Middle frontal gyrus (tissue), 1 donor: ENCODE measurements at regions not wholly inside any gene's neighbourhood (a gene's known extent, or its start where the extent isn't known, plus 50 kb on each side); places are given as distances from the start of the nearest gene placed in this dataset.

Source experiments
- DNase-seq: peaks from one replicate; pipeline ENCODE4 v3.0.0-alpha.2; 2015; ENCODE audit warnings: low spot score; ENCODE audit errors: extremely low spot score

DNA sequence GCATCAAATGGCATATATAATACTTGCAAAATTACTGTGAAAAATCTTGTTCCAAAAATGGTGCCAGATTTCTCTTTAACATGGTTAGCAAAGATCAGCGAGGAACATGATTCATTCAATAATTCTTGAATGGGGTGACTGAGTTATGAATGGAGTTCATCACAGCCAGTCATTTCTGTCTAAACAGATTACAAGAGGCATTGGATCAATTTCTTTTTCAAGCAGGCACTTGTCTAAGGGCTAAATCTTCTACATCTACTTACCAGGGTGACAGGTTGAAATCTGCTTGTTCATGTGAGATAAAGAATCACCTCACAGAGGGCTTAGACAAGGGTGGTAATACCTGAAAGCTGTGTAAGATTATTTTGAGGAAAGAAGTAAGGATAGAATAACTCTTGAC is 247.7 kb downstream of the ATP23 start:
- no peak for DNase-seq

DNA sequence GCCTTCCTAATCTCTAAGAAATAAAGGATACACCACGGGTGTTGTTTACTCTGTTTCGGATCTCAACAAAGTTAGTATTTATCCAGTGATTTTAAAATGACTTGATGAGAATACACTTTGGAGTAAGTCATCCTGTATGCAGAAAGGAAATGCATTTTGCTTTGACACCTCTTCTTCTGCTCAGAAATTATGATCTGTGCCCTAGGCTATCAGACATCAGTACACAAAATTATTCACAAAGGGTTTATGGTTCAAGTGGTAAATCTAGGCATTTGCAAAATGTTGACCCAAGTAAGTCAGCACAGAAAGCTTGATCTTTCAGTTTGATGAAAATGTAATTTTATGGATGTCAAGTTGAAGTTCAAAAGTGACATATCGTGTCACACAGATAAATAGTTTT is 248.5 kb downstream of the ATP23 start:
- DNase-seq, result no peak

DNA sequence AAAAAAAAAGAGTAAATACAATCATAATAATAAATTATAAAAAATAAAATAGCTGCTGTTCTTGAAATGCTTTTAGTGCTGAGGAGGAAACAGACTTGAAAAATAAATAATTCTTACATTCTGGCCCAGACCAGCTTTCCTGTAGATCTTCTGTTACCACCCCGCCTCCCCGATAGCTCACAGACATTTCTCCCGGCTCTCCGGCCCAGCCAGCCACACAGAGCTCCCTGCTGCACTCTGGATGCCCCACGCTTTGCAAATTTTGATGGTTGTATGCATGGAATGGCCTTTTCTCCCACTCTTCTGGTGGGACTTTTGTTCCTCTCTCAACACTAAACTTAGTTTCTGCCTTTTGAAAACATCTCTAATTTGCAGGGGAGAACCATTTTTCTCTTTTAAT is 249.3 kb downstream of the ATP23 start:
- no peak for DNase-seq

DNA sequence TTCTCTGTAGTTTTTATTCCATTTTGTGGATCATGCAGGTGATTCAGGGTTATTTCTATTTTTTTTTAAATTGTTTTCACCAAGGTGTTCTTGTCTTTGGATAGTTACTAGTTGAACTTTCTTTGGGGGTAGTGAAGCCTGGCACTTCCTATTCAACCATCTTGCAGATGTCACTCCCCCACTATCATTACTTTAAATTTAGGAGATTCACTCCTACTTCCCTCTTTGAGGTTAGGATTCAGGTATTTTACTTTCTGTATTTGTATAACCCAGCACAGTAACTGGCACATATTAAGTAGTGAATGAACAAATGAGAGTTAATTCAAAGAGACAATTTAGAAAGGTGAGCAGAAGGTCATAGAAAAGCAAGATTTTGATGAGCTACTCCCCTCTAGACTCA is 255.6 kb downstream of the ATP23 start:
- no peak for DNase-seq

DNA sequence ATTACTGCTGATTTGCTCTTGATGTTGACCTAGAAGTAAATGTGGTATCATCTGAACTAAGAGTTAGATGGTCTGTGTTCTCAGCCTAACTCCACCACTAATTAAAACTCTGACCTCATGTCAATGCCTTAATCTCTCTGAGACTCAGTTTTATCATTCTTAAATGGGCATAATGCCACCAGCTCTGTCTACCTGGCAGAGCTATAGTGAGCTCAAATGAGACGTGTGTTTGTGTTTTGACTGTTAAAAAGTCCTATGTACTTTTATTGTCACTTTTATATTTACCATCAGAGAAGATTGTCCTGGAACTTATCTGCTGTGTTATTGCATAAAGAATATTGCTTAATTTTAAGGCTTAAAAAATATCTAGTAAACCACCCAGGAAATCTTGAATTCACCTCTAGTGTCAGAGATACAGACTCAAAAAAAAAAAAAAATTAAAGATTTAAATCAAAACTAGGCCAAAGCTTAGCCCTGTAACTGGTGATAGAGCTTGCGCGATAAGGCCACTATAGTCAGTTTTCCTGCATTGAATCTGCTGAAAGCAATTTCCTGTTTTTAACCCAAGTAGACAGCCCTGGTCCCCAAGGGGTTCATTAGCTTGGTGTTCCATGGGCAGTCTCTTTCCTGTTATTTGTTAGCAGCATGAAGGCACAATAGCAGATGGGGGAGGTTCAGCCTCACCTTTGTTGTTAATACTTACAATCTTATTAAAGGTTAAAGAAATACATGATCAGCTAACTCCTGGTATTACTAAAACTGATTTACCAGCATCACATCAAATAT is 261.8 kb downstream of the ATP23 start:
- no peak for DNase-seq

DNA sequence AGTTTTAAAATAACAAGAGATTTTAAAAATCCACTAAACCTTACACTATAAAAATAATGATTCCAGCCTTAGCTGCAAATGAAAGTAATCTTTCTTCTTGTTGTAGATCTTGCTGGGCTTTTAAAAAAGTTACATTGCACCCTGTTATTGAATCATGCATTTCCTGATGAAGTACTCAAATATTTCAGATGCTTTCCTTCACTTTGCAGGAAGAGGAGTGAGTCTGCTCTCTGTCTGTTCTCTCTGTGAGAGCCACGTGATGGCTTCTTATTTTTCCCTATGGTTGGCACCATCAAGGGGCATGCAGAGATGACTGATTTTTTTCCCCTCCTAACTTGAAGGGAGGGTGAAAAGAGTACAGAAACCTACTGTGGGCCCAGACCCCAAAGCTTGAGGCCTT is 262.7 kb downstream of the ATP23 start:
- DNase-seq, result no peak

DNA sequence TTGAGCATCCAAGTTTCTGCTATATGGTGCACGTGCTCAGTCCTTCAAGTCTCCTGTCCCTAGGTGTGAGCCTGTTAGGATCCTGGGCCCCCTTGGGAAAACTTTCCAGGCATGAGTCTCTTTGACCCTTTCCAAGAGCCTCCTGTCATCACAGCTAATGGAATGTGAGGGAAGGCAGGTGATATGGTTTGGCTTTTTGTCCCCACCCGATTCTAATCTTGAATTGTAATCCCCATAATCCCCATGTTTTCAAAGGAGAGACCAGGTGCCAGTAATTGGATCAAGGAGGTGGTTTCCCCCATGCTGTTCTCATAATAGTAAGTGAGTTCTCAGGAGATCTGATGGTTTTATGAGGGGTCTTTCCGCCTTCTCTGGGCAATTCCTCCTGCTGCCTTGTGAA is 265.5 kb downstream of the ATP23 start:
- no peak for DNase-seq

DNA sequence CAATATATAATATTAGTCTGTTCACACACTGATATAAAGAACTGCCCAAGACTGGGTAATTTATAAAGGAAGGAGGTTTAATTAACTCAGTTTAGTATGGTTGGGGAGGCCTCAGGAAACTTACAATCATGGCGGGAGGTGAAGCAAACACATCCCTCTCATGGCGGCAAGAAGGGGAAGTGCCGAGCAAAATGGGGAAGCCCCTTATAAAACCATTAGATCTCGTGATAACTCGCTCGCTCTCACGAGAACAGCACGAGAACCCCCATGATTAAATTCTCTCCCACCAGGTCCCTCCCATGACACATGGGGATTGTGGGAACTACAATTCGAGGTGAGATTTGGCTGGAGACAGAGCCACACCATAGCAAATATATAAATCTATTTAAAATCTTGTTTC is 269.8 kb downstream of the ATP23 start:
- no peak for DNase-seq

DNA sequence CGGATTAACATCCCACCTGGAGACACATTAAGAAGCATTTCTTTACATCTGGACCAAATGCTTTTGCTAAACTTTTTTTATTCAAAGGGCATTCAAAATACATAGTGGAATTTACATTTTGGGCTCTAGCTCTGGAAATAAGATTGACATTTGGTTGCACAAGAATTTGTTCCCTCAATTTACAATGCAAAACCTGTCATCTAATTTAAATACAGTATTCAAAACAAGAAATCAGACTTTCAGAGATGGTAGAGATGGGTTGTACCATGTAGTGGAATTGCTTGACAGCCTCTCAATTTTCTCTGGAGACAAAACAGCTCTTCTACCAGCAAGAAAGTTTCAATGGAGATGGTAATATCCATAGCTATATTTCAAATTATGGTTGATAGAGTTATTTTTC is 275.8 kb downstream of the ATP23 start:
- no peak for DNase-seq

DNA sequence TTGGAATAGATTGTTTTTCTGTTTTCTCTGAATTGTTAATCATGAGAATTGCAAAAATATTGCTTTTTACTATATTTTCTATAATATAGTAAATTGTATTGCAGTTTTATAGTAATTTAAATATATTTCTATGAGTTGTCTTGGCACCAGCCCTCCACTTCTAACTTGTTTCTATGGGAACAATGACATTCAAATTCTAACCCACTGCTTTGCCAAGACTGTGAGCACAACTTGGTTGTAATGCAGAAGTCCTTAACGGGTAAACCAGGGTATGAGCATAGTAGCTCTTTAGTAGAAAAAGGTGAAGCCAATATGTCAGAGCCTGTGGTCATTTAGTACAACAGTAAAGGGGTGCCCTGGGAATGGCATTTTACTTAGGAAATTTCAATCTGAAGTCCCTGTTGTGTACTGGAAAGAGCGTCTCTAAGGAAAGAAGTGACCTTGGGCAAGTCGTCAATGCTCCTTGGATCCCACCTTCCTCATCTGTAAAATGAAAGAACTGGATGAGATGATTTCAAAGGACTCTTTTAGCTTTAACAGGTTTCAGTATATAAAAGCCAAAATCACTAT is 283.3 kb downstream of the ATP23 start:
- DNase-seq, result no peak

DNA sequence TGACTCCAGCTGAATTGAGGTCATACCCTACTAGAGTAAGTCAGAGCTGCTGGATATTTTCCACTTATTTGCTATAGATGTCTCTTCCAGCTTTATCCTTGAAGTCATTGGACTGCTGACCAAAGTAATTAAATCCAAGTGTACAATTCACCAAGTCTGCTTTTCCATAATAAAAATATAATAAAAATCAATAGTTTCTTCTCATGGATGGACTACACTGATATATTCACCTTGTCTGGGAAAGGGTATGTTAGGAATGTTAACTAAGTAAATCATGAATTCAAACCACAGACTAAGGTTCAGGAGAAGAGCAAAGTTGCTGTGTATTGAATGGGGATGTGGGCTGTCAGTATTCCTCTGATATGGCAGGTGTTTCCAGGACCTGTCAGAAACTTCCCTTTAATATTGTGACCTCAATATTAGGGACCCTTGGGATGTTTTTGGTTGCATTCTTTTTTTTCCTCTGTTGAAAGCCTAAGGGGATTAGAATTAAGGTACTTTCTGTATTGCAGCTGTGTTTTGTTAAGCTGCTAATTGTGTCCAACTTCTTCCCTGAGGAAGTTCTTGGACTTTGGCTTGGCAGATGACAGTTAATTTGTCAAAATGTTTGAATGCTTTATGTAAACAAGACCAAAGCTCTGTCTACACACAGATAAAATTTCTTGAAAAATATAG is 284.0 kb downstream of the ATP23 start:
- DNase-seq, result no peak

DNA sequence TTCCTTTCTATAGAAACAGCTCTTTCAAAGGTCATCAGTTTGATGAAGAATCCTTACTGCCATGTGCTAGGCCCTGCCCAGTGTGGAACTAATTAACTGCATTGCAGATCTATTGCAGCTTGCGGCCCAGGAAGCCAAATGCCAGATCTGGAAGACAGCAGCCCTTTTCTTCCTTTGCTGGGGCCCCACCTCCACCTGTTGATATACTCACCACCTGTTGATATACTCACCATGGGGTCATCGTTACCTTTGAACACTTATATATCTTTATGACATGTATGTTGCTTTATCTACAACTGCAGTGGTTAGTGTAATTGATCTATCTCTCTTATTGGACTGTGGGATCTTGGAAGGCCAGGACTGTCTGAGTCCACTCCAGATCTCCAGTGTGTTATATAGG is 292.5 kb downstream of the ATP23 start:
- DNase-seq, result no peak

DNA sequence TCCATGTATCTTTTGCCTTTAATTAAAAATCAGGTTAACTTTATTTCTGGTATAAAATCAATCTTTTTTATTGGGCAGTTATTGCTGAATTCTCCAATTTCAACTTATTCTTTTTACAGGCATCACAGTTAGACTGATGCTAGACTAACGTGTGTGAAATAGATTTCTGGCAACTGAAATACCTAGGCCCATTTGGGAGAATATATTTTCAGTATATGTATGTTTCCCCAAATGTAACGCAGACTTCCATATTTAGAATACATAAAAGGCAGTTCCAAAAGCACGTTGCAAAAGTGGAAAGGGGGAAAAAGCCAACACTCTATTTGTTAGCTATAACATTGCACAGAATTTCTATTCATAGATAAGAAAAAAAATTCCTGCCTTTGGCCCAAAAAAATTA is 297.0 kb downstream of the ATP23 start:
- no peak for DNase-seq

DNA sequence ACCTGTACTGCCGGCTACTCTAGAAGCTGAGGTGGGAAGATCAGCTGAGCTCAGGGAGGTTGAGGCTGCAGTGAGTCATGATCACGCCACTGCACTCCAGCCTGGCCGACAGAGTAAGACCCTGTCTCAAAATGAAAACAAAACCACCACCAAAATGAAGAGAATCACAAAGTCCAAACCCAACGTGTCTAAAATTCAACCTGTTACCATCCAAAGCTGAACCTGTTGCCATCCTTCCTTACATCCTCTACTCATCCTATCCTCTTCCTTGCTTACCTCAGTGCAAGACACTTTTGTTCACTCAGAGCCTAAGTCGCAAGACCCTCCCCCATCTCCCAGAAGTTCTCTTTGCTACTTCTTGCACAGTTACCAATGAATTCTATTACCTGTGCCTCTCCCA is 299.7 kb downstream of the ATP23 start:
- no peak for DNase-seq

DNA sequence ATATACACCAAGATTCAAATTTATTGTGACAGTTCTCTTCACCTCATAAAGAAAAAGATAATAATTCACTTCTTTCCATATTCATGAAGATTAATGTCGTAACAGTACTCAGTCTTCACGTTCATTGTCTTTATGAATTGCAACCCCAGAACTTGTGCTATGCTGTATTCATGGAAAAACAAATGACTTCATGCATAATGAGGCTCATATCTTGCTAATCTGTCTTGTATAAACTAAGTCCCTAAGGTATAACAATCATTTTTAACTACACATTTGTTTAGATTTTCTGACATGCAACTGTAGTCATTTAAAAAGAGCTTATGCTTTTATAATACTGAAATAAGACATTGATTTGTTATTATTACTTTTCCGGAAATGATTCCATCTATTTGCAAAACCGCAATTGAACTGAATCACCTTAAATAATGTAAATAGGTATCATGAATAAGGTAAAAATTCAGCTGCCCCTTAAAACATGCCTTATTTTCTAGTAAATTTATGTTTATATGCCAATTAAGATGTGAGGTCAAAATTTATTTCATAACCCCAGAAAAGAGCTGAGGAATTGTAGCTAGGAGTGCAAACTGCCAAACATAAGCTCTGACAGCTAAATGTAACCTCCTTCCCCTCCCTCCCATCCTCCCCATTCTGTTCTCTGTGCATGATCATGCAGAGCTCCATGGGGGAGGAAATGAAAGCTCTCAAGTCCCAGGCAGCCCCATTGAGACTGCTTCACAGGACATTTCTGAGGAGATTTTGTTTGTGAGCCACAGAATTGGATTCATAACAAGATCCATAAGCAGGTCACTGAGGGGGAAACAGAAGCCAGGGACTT is 301.6 kb downstream of the ATP23 start:
- DNase-seq, result no peak

DNA sequence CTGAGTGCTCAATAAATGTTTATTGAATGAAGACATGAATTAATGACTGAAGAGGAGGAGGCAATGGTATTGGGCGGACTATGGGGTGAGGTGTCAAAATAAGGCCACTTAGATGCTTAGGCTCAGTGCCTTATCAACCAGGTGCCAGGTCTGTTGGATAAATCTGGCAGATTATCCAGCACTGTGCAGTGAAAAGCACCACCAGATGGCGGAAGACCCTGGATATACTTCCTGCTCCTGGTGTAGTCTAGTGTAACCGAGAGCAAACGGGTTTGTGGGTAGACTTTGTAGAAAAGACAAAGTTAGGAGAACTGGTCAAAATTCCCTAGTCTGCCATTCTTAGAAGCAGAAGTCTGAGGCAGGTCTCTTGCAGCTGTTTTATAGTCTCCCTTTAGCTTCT is 306.3 kb downstream of the ATP23 start:
- DNase-seq, result no peak

DNA sequence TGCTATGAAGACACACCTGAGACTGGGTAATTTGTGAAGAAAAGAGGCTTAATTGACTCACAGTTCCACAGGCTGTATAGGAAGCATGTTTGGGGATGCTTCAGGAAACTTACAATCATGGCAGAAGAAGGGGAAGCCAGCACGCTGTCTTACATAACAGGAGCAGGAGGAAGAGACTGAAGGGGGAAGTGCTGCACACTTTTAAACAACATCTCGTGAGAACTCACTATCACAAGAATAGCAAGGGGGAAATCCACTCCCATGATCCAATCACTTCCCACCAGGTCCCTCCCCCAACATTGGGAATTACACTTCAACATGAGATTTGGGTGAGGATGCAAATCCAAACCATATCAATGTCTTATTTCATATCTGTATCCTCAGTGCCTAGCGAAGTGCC is 307.2 kb downstream of the ATP23 start:
- DNase-seq, result no peak

DNA sequence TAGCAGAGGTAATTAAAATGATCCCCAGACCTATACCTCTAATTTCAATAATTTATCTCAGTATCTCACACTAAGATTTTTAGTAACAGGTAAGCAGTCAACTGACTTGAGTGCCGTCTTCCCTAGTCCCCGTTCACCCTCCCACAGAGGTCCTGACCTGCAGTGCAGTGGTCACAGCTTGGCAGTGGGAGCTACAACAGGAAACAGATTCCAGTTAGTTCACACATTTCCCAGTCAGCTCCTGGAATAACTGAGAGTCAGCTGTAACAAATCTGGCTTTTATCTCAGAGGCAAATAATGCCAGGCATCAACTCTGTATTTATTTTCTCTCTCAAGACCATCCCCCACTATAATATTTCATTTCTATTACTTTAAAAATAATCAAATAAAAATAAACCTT is 308.2 kb downstream of the ATP23 start:
- no peak for DNase-seq

DNA sequence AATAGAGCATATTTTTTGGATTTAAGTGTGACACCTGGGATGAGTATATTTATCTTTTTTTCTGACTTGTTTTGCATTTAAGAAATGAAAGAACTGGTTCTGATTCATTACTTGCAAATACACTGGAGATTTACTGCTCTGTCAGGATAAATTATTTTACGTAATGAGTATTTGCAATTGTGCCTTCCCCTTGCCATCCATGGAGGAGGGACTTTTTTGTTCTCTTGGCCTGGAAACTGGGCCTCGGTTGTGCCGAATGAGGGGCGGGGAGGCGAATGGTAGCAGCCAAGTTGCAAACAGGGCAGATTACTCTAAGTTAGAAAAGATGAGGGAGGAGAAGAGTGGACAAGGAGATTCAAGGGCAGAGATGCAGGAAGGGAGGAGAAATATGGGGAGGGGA is 308.7 kb downstream of the ATP23 start:
- no peak for DNase-seq

DNA sequence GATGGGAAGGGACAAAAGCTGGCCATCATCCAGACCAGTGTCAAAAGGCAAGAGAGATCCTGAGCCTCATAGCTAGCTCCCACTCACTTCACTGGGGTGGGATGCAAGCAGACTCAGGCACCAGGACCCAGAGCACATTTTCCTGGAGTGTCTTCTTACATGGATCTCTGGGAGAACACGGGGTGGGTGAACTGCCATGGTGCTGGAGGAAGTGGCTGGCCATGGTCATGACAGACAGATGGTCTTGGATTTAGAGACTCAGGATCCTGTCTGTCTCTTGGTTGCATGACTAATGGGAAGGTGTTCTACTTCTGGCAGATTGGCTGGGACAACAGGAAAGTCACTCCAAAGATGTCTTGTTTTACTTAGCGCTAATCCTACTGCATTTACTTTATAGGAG is 311.5 kb downstream of the ATP23 start:
- no peak for DNase-seq

DNA sequence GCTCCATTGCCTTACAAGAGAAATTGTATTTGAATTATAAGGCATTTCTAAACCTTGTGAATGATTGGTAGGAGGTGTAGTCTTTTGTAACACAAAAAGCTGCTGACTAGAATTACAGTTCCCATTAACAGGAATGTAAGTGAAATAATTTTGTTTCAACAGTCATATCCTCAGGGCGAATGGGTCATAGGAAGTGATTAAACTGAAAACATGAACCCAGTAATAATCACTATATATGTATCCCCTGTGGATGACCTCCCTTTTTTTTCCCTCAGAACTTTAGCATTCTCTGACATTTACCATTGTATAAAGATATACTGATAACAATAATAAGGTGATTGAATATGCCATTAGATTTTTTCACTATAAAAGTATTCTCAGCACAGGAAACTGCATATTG is 312.3 kb downstream of the ATP23 start:
- DNase-seq, result no peak

DNA sequence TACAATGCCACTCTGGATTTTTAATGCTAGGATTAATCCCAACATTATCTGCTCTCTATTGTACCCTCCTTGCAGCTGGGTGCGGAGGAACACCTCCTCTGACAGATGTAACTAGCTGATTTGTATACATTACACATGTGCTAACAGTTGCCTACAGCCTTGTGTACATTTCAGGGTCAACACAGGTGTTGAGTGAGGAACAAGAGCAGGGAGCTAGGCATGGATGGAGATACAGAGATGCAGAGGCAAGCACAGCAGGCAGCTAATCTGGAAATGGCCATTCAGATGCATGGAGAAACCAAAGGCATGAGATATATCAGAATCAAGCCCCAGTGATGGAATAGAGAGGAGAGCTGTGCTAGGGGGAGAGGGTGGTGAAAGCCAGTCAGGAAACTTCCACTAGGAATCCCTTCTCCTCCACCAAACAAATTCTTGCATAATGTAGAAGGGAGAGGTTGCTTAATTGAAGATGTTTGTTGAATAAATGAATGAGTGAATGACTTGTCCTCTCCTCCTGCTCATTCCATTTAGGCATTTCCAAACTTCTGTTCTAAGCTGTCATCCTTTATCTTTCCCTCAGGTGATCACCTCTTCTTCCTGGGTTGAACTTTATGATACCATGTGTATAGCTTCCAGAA is 313.2 kb downstream of the ATP23 start:
- DNase-seq, result no peak
